Neural crest cell (in vitro differentiated cells): ENCODE measurements at regions not wholly inside any gene's neighbourhood (a gene's known extent, or its start where the extent isn't known, plus 50 kb on each side); places are given as distances from the start of the nearest gene placed in this dataset.

ENCODE experiments used
- DNase-seq: peaks from one replicate; pipeline ENCODE4 v3.0.0; 2021; ENCODE audit warnings: low read depth, mixed read lengths, low spot score
- H3K27ac Mint-ChIP-seq: one replicate; pipeline ENCODE4 v1.8.0; 2021; ENCODE audit warnings: mild to moderate bottlenecking, mixed read lengths; ENCODE audit not compliant: unreplicated experiment
- H3K27me3 Mint-ChIP-seq: 2 replicates; pipeline ENCODE4 v1.8.0; 2021; ENCODE audit warnings: low read depth, mild to moderate bottlenecking, mixed read lengths
- H3K36me3 Mint-ChIP-seq: 2 replicates; pipeline ENCODE4 v1.8.0; 2021; ENCODE audit warnings: low read depth, mild to moderate bottlenecking, mixed read lengths
- H3K4me1 Mint-ChIP-seq: 2 replicates; pipeline ENCODE4 v1.8.0; 2021; ENCODE audit warnings: mixed read lengths
- H3K4me3 Mint-ChIP-seq: one replicate; pipeline ENCODE4 v1.8.0; 2021; ENCODE audit warnings: mild to moderate bottlenecking, mixed read lengths
- H3K9me3 Mint-ChIP-seq: 2 replicates; pipeline ENCODE4 v1.8.0; 2021; ENCODE audit warnings: mixed read lengths
- CTCF ChIP-seq: fragments of 200-600 bp; sonication (generic); conservative IDR thresholded peaks from 2 replicates; pipeline ENCODE4 v1.5.0; 2021; ENCODE audit warnings: antibody characterized with exemption, mild to moderate bottlenecking

GRCh38 chr6:149266659-149267058 is 50.9 kb upstream of the TAB2 start:
- Mint-ChIP-seq H3K9me3 (no peaks in the 10 kb centered on the region), H3K27ac (no peak overlapping the region), H3K27me3 (no peaks in the 10 kb centered on the region), H3K4me1 (peaks cover 10% of the 10 kb centered on the region), H3K4me3 (no peak overlapping the region), H3K36me3 (no peaks in the 10 kb centered on the region)
- DNase-seq = no peak
- no peak for TF ChIP-seq CTCF

- TF ChIP-seq CTCF = no peak
- no peak overlapping the region for H3K4me3 Mint-ChIP-seq
- H3K9me3 Mint-ChIP-seq = no peaks in the 10 kb centered on the region
- no peaks in the 10 kb centered on the region for H3K27me3 Mint-ChIP-seq
- no peak for DNase-seq
- H3K36me3 Mint-ChIP-seq = no peaks in the 10 kb centered on the region
- H3K4me1 Mint-ChIP-seq = peaks cover 6% of the 10 kb centered on the region
- H3K27ac Mint-ChIP-seq = no peak overlapping the region
Observed at GRCh38 chr6:149267072-149267471, 50.4 kb upstream of the TAB2 start.

- no peak for DNase-seq
- no peak overlapping the region for H3K4me3 Mint-ChIP-seq
- no peaks in the 10 kb centered on the region for H3K36me3 Mint-ChIP-seq
- H3K9me3 Mint-ChIP-seq = no peaks in the 10 kb centered on the region
- no peaks in the 10 kb centered on the region for H3K27me3 Mint-ChIP-seq
- peaks cover 6% of the 10 kb centered on the region for H3K4me1 Mint-ChIP-seq
- H3K27ac Mint-ChIP-seq = no peak overlapping the region
- no peak for TF ChIP-seq CTCF
Observed at GRCh38 chr6:149267513-149268043, 49.9 kb upstream of the TAB2 start.
